Left hindlimb (tissue), 1 donor: ENCODE measurements at regions not wholly inside any gene's neighbourhood (a gene's known extent, or its start where the extent isn't known, plus 50 kb on each side); places are given as distances from the start of the nearest gene placed in this dataset.
A peak's percentile ranks its signal among the peaks of the same experiment; 100 is the strongest.

Experiments
- DNase-seq: peaks from one replicate; pipeline ENCODE4 v3.0.0-alpha.2; 2018

- DNase-seq: no peak
Measured at GRCh38 chr15:70319466-70319865, 221.7 kb upstream of the TLE3 start.

- DNase-seq: peak; percentile 78
Measured at GRCh38 chr15:70318594-70319465, 221.1 kb upstream of the TLE3 start.

GRCh38 chr15:70316059-70316600, 218.4 kb upstream of the TLE3 start:
- no peak for DNase-seq

GRCh38 chr15:70315431-70315830, 217.7 kb upstream of the TLE3 start:
- no peak for DNase-seq

- DNase-seq: no peak
Measured at GRCh38 chr15:70314688-70315087, 217.0 kb upstream of the TLE3 start.

- DNase-seq: no peak
Measured at GRCh38 chr15:70314018-70314354, 216.3 kb upstream of the TLE3 start.

GRCh38 chr15:70313099-70314017, 215.6 kb upstream of the TLE3 start:
- DNase-seq: no peak

- DNase-seq: no peak
Measured at GRCh38 chr15:70311821-70312220, 214.1 kb upstream of the TLE3 start.

GRCh38 chr15:70309716-70310115, 212.0 kb upstream of the TLE3 start:
- DNase-seq: no peak

GRCh38 chr15:70308735-70309434, 211.2 kb upstream of the TLE3 start:
- no peak for DNase-seq

GRCh38 chr15:70308011-70308734, 210.5 kb upstream of the TLE3 start:
- DNase-seq: no peak

GRCh38 chr15:70306582-70306981, 208.9 kb upstream of the TLE3 start:
- DNase-seq: no peak

- DNase-seq: no peak
Measured at GRCh38 chr15:70306081-70306480, 208.4 kb upstream of the TLE3 start.

GRCh38 chr15:70303981-70304380, 206.3 kb upstream of the TLE3 start:
- no peak for DNase-seq

- no peak for DNase-seq
Measured at GRCh38 chr15:70302360-70302759, 204.6 kb upstream of the TLE3 start.

- peak; percentile 69 for DNase-seq
Measured at GRCh38 chr15:70301396-70301795, 203.7 kb upstream of the TLE3 start.

- DNase-seq: no peak
Measured at GRCh38 chr15:70299931-70300869, 202.5 kb upstream of the TLE3 start.

- no peak for DNase-seq
Measured at GRCh38 chr15:70297465-70298058, 199.8 kb upstream of the TLE3 start.

- no peak for DNase-seq
Measured at GRCh38 chr15:70294731-70295305, 197.1 kb upstream of the TLE3 start.
